ENCODE measurements at regions not wholly inside any gene's neighbourhood (a gene's known extent, or its start where the extent isn't known, plus 50 kb on each side); places are given as distances from the start of the nearest gene placed in this dataset.
"Not testable (repeated sequence)": the region's sequence is repeated elsewhere in the genome, so short reads cannot be mapped to it uniquely, and the experiment has no call there.

GRCh38 chr1:149239897-149240508 is 136.7 kb upstream of the NBPF9 start:
- not testable (repeated sequence) for TF ChIP-seq MAZ (CRISPR knock-in tag; conservative IDR thresholded peaks at IDR 0.05 in 1 of 2, IDR thresholded peaks at IDR 0.05 in 1 of 2); POLR2AphosphoS5 (IDR thresholded peaks at IDR 0.05; ENCODE audit: control insufficient read depth, insufficient read depth, low read depth, low read length); CTCF (IDR thresholded peaks at IDR 0.05 in 2 of 3, conservative IDR thresholded peaks at IDR 0.05 in 1 of 3; ENCODE audit: insufficient read depth in 2 of 3, low read depth in 1 of 3, low read length in 3 of 3)

Measured in K562 (cell line).